ENCODE measurements at regions not wholly inside any gene's neighbourhood (a gene's known extent, or its start where the extent isn't known, plus 50 kb on each side); places are given as distances from the start of the nearest gene placed in this dataset.
"Not testable (repeated sequence)": the region's sequence is repeated elsewhere in the genome, so short reads cannot be mapped to it uniquely, and the experiment has no call there.

DNA sequence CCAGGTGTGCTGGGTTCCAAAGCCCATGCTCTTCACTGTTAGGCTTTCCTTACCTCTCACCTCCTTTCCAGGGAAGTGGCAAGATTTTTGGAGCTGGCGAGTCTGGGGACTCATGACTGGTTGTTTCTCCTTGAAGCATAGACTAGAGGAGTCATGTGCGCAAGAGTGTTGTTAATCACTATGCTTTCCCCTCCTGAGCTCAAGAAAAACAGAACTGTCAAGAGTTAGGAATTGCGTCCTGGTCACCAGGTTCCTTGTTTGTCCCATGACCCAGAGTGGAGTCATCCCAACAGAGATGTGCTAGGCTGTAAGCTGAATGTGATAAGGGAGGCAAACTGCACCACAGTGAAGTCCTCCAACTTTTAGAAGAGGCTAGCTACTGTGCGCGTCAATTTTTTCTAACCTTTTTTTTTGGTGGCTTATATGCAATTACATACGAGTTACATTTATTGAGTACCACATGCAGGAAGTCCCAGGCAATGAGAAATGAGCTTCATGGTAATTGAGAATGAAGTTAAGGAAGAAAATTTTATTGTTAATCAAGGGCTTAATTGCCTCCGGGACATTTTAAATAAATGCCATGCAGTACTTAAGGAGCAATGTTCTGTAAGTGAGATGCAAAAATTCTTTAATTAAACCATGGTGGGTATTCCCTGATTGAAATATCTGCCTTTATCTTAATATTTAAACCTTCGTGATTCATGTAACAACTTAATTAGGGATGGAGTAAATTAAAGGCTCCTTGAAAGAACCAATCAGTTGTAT, 233.9 kb downstream of the ZIC5 start:
- DNase-seq (ENCODE audit: low spot score): no peak

DNA sequence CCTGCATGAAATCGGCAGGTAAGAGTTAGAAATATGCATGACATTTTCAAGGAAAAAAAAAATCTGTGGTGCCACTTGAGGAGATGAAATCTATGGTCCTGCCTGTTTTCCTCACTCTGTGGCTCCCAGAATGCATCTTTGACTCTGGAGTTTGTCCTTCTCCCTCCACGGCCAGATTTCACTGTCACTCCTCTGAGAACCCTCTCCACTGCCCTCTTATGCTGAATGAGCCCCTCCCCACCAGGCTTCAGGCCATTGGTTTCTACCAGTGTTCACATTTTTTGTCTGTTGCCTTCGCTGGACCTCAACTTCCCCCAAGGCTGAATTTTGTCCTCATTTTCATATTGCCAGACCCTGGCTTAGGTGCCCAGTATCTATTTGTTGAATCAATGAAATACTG, 235.0 kb downstream of the ZIC5 start:
- DNase-seq (ENCODE audit: low spot score): no peak

DNA sequence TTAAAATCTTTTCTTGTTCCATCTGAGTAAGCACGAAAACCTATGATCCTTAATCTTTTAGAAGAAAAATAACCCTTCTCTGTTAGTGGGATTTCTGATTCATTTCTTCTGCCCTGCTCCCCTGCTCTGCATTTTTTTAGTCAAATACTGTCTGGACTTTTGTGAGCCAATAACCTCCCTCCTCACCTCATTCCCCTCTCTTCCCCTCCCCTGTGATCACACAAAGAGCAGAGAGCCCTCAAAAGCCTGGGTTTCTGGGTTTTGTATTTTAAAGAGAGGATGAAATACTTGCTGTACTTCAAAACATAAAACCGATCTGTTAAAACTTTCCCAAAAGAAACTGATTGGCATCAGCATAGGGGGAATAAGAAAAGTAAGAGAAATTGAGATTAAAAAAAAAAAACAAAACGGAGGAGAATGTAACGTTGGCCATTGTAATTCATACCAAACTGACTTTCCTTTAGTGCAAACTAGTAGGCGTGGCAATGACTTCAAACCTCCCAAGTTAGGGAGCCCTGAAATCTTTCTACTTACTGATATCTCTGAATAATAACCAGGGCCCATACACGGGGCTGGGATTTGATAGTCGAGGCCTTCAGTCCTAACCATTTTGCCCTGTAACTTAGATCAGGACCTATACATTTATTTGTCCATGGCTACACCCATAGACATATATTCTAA, 232.9 kb downstream of the TM9SF2 start:
- no peak for DNase-seq (ENCODE audit: low spot score)

DNA sequence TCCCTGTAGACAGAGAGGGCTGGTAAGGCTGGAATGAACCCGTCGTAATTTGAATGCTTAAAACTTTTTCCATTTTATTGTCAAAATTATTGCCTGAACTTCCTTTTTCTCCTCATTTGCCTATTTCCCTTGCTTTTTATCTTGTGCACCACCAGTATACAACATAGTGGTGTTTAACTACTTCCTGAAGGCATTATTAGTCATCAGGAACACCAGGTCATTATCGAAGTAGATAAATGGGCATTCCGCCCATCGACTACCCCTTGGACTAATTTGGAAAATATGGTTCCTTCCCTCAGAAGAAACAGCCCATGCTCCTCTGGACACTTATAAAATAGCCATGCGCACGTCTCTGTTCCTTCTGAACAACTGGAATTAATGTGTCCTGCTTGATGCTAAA, 232.1 kb downstream of the TM9SF2 start:
- DNase-seq (ENCODE audit: low spot score): no peak

DNA sequence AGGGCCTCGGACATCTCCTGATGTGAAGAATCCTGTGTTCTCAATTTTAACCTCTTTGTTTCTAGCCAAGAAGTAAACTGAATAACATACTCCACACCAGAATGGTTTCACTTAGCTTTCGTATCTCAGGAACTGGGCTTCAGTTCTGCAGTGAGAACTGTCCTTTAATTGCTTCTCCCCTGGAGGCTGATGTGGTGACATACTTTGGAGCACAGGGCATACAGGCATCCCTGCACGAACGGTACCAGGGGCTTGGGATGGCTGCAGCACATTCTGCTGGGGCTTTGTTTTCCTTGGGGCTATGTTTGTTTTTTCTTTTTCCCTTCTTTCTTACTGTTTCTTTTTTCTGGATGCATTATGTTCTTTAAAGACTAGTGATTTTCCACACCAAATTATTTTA, 230.5 kb downstream of the TM9SF2 start:
- no peak for DNase-seq (ENCODE audit: low spot score)

DNA sequence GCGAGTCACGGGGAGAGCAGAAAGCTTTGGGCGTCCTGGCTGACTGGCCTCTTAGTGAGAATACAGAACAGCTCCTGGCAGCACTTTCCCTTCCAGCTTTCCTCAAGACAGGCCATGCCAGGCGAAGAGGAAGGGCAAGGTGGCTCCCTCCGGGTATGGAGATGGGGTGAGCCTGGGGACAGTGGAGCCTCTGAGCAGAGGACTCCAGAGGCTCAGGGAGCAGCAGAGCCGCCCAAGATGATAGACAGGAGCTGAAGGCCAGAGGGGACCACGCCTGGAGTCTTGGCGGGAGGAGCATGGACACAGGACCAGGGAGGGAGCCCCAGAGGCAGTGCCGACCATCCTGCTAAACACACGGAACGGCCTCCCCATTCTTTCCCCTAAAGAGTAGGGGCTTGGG, 229.1 kb downstream of the TM9SF2 start:
- no peak for DNase-seq (ENCODE audit: low spot score)

DNA sequence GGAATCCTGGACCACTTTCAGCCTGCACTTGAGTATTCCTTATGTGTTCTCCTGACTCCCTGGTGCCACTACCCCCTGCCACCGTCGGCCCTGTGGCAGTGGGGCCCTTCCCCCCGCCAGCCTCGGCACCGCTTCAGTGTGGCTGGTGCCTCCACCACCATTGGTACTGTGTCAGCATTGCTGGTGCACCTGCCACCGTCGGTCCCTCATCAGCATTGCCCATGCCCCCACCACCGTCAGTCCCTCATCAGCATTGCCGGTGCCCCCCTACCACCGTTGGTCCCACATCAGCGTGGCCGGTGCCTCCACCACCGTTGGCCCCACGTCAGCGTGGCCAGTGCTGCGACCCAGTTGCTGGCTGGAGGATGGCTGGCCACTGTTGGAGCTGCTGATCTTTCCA, 228.5 kb downstream of the TM9SF2 start:
- DNase-seq (ENCODE audit: low spot score): no peak

DNA sequence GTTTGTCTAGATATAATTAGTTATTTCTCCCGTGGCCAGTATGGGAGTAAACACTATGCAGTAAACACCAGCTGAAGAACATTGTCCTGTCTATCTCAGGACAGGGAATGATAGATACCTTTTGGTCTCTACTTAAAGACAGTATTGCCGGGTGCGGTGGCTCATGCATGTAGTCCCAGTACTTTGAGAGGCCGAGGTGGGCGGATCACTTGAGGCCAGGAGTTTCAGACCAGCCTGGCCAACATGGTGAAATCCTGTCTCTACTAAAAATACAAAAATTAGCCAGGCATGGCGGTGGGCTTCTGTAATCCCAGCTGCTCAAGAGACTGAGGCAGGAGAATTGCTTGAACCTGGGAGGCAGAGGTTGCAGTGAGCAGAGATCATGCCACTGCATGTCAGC, 226.4 kb downstream of the TM9SF2 start:
- not testable (repeated sequence) for DNase-seq (ENCODE audit: low spot score)

DNA sequence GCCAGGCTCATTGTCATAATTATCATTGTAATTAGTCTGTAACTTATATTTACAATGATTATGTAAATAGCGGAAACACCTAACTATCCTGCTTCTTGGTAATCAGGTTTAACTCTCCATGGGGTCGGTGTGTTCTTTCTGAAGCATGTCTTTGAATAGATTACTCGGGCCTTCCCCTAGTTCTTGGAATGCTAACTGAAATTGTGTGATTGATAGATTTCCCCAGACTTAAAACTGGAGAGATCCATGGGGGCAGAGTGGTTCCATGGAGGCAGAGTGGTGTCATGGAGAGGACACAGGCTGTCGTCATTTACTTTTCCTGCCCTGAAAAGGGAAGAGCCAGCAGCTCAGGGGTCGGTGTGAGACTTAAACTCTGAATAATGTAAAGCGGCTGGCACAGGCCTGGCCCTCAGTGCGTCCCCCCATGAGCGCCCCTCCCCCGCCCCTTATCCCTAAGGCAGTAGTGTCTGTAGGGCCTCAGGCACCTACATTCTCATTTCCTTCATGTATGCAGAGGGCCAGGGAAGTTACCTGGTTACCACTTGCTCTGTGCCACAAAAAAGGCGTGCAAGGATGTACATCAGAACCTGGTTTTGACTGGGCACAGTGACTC, 225.1 kb downstream of the TM9SF2 start:
- DNase-seq (ENCODE audit: low spot score): no peak

DNA sequence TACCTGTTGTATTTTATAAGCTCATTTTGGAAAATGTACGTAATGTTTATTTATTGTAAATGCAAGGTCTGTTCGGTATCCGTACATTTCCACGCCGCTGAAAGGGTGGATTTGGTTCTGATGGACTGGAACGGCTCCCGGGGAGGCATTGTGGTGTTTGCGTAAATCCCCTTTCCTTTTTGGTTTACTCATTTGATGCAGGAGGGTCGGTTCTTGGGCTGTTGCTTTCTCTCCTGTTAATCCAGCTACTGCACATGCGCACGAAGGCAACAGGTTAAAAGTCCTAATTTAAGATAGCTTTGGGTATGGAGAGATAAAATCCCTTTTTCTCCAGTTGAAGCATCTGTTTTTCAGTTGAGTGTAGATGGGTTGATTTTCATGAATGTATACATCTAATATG, 224.4 kb downstream of the TM9SF2 start:
- DNase-seq (ENCODE audit: low spot score): no peak

DNA sequence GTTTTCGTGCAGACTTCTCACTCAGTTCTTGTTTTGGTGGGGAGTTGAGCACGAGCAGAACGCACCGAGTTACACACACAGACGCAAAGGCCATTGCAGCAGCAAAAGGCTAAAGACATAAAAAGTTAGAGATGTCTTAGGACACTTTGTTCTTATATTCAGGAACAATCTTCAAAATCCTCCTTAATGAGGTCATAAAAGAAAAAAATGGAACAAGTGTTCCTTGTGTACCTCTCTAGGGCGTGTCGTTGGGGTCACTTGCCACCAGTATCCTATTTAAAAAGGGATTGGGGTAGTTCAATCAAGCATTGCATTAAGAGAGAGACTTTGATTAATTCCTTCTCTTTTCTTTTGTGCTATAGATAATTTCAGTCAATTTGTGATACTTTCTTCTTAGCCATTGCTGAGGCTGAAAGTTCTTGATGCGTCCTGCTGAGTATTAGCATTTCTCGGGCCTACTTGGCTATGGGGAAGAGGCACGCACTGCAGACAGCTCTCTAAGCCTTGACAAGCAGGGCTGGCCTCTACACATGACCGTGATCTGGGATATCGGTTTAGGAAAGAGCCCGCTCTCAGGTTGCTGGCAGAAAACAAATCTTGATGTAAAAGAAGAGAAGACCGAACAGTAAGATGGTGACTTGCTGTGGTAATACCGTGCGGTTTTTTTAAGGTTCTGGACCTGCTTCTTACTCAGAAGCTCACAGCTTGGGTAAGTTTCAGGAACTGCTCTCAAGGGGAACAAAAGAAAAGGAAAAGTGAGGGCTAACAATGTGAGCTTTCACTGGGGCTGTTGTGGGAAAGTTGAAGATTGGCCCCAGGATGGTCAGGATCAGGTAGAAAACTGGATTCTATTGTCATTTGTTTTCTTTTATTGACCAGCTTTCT, 223.6 kb downstream of the TM9SF2 start:
- DNase-seq (ENCODE audit: low spot score): no peak

DNA sequence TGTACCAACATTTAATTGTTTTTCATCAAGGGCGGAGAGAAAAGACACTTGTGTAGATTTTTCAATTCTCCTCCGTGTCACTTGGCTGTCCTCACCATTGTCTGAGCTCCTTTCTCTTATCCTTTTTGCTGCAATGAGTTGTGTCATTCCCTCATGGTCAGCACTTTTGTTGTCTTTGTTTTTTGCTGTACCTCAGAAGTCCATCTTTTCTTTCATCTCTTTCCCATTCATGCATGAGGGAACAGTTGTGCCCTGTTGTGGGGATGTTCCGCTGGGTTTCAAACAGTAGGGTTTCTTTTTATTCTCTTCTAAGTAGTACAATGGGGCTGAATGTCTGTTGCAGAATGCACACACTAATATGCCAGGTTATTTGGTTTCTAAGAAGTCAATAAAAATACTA, 222.6 kb downstream of the TM9SF2 start:
- DNase-seq (ENCODE audit: low spot score): no peak

DNA sequence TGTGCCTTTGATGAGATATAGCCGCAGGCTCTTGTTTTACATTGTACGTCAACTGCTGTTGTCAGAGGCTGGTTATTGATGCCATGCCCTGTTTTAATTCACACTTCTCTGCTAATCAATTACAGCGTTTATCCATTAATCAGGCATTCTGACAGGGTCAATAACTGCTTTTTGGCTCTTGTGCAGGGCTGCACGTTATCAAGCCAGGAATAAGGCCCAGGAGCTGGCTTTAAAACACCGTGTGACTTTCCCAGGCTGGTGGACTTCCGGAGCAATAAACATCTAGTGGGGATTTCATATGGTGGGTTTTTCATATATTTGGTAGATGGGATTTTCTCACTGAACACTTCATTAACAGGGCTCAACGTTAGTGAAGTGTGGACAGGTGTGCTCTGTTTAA, 221.7 kb downstream of the TM9SF2 start:
- no peak for DNase-seq (ENCODE audit: low spot score)

DNA sequence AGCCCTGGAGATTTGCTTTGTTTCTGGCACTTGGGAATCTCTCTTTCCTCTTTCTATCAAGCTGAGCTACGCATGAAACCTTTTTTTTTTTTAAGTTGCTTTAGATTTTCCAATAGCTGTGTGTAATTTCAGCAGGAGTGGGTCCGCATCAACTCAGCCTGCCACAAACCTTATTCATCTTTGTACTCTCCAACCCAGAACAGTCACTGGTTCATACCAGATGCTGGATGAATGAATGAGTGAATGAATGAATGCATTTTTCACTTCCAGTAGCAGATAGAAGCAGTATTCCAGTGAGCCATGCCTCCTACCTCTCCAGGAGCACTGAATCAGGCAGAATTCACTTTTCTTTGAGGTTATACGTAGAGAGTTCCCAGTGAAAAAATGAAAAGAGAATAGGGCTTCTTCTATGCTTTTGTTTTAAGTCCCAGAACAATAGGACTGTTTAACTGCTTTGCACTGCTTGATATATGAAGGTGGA, 221.1 kb downstream of the TM9SF2 start:
- no peak for DNase-seq (ENCODE audit: low spot score)

DNA sequence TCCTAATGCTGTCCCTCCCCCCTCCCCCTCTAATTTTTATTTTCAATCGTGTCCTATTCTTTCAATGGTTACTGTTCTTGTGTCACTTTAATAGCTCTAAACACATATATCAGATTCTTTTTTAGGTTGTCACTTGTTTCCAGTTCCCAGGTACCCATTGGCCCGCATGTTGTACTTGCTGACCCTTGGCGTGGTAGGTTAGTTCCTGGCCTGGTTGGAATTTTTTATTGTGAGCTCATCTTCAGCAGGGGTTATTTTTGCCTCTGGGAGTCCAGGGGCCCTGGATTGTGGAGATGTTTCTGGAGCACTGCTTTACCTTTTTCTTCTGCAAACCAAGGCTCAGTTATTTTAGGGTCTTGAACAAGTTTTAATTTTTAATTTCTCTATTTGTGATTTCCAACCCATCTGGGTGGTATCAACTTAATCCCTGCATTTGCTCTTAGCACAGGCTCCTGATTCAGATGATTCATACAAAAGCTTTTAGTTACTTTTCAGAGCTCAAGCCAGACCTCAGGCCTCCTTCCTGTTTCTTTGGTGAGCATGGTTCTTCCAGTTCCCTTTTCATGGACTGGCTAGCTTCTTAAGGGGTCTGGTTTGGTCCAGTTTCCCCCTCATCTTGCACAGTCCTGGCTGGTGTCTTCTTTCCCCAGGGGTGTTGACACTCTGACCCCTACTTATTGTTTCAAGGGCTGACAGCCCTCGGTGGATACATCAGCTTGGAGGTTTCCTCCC, 220.5 kb downstream of the TM9SF2 start:
- no peak for DNase-seq (ENCODE audit: low spot score)

DNA sequence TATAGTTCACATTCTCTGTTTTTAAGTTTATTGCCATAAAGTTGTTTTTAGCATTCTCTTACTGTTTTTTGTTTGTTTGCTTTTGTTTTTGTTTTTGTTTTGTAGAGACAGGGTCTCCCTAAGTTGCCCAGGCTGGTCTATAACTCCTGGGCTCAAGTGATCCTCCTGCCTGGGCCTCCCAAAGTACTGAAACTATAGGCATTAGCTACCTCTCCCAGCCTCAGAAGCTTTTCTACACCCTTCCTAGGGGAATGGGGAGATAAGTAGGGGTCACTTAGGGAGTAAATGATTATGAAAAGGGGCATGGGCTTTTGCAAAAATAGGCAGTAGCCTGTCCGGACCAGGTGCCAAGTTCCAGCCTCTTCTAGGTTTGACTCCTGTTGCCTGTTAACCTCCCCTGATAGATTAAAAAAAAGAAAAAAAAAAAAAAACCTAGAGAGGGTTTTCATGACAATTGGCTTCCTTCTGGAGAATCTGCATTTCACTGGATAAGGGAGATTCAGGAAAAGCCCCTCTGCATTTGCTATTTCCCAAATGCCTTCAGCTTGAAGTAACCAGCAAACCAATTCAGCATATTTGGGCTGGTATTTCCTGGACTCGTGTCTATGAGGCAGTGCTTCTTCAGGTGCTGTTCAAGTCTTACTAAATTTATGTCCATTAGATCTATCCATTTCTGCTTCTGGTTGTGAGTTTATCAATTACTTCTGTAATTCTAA, 216.8 kb downstream of the TM9SF2 start:
- no peak for DNase-seq (ENCODE audit: low spot score)

DNA sequence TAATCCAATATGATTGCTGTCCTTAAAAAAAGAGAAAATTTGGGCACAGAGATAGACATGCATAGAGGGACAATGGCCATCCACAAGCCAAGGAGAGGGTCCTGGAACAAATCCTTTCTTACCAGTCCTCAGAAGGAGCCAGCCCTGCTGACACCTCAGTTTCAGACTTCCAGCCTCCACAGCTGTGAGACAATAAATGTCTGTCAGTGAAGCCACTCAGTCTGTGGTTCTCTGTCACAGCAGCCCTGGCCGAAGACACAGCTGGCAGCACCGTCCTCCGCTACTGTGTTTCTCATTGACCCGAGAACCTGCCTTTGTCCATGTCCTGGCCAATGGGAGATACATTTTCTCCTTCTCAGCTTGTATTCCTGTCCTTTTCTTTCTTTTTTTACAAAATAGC, 207.9 kb downstream of the TM9SF2 start:
- no peak for DNase-seq (ENCODE audit: low spot score)

DNA sequence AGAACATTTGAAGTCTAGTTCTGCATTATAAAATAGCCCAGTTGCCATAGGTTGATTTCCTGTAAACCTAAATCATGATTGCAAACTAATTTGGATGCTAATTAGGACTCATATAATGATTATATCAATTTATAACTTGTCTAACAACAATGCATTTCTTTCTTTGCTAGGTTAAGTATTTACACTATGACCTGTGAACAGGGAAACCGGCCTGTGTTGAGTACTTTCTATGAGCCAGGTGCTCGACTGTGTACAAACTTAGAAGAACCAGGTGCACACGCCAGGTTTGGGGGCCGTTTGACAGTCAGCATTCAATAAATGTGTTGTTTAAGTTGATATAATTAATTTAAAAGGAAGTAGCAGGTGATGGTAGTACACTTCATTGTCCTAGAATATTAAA, 203.1 kb downstream of the TM9SF2 start:
- DNase-seq (ENCODE audit: low spot score): no peak

DNA sequence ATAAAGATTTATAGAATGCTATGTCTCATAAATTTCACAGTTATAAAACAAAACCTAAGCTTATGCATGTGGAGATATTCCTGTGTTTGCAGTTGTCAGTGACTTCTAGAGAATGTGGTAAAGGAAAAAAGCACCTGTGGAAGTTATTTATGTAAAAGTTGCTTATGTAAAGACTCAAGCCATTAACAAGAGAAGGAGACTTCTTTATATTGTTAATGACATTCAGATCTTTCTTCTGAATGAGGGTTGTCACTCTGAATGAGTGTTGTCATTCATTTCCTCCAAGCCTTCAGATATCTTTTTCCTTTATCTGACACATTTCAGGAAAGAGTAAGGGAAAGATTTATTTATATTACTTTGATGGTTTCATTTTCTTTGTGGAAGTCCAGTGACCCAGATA, 202.6 kb downstream of the TM9SF2 start:
- DNase-seq (ENCODE audit: low spot score): no peak

DNA sequence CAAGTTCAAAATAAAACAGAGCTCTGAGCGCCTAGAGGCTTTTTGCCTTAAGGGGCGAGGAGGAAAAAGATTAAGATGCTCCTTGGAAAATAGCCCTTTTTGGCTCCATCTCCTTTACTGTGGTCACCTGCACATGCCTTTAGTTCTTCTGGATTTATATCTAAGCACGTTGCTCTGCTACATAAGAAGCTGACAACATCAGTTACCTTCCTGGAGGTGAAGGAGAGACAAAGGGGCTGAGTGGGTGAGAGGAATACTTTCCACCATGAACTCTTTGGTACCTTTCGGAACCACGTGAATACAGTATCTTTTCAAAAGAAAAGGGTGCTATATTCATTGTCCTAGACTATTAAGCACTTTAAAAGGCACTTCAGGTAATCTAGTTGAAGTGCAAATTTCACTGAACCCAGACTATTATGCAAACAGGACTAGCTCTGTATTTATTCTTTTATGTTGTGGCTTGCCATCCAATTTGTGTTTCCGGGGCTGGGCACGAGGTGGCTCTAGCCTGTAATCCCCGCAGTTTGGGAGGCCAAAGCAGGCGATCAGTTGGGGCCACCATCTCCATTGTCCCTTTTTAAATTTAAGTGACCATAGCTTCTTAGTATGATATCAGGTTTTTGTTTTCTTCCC, 201.5 kb downstream of the TM9SF2 start:
- no peak for DNase-seq (ENCODE audit: low spot score)

DNA sequence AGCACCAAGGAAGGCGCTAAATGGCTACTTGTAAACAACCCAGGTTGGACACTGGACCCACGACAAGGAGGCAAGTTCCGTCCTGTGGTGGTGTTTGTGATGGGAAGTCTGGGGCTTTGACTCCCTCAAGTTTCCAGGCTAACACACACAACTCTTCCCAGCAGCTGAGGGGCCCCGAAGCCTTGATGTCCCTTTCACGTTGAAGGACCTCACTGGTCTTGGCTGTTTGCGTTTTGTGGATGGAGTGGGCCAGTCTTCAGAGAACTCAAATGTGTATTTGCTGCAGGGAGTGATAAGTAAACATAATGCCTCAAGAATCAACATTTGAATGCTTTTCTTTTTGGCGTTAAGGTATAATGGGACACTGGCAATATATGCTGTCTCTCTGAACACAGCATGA, 199.2 kb downstream of the TM9SF2 start:
- no peak for DNase-seq (ENCODE audit: low spot score)

Data from hepatic stellate cell (primary cell).